K562 (cell line): ENCODE measurements at regions not wholly inside any gene's neighbourhood (a gene's known extent, or its start where the extent isn't known, plus 50 kb on each side); places are given as distances from the start of the nearest gene placed in this dataset.

ENCODE experiments used
- HLTF ChIP-seq: fragments of 450-650 bp; IDR thresholded peaks from 2 replicates; pipeline ENCODE4 v1.6.1; 2016
- SMARCA5 ChIP-seq: fragments of 450-650 bp; IDR thresholded peaks from 2 replicates; pipeline ENCODE4 v1.6.1; 2016
- TF ChIP-seq, protein P1 (sequence below): fragments of 200-600 bp; sonication (generic); IDR thresholded peaks from one replicate; pipeline ENCODE4 v1.6.1; 2012; ENCODE audit warnings: mild to moderate bottlenecking, low read depth, low read length, inconsistent platforms
- TF ChIP-seq, protein P2 (sequence below): fragments of 450-650 bp; formaldehyde crosslinking; IDR thresholded peaks from 2 replicates; pipeline ENCODE4 v1.4.0; 2020; ENCODE audit warnings: mild to moderate bottlenecking, moderate library complexity

DNA sequence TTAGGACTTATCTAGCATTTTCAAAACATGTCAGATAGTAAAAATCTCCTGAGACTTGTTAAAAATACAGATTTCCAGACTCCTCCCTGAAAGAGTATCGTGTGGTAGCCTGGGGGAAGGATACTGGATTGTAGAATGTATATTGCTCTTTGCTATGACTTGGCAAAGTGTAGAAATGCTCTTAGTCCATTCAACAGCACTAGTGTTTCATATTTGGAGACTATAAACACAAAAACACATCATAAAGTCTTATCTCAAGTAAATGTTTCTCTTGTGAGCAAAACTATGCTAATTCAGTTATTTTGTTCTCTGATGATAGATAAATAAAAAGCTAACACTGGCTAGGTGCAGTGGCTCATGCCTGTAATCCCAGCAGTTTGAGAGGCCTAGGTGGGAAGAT, 137.5 kb upstream of the PRPS1L1 start (continued):
- TF ChIP-seq, protein P1, sequence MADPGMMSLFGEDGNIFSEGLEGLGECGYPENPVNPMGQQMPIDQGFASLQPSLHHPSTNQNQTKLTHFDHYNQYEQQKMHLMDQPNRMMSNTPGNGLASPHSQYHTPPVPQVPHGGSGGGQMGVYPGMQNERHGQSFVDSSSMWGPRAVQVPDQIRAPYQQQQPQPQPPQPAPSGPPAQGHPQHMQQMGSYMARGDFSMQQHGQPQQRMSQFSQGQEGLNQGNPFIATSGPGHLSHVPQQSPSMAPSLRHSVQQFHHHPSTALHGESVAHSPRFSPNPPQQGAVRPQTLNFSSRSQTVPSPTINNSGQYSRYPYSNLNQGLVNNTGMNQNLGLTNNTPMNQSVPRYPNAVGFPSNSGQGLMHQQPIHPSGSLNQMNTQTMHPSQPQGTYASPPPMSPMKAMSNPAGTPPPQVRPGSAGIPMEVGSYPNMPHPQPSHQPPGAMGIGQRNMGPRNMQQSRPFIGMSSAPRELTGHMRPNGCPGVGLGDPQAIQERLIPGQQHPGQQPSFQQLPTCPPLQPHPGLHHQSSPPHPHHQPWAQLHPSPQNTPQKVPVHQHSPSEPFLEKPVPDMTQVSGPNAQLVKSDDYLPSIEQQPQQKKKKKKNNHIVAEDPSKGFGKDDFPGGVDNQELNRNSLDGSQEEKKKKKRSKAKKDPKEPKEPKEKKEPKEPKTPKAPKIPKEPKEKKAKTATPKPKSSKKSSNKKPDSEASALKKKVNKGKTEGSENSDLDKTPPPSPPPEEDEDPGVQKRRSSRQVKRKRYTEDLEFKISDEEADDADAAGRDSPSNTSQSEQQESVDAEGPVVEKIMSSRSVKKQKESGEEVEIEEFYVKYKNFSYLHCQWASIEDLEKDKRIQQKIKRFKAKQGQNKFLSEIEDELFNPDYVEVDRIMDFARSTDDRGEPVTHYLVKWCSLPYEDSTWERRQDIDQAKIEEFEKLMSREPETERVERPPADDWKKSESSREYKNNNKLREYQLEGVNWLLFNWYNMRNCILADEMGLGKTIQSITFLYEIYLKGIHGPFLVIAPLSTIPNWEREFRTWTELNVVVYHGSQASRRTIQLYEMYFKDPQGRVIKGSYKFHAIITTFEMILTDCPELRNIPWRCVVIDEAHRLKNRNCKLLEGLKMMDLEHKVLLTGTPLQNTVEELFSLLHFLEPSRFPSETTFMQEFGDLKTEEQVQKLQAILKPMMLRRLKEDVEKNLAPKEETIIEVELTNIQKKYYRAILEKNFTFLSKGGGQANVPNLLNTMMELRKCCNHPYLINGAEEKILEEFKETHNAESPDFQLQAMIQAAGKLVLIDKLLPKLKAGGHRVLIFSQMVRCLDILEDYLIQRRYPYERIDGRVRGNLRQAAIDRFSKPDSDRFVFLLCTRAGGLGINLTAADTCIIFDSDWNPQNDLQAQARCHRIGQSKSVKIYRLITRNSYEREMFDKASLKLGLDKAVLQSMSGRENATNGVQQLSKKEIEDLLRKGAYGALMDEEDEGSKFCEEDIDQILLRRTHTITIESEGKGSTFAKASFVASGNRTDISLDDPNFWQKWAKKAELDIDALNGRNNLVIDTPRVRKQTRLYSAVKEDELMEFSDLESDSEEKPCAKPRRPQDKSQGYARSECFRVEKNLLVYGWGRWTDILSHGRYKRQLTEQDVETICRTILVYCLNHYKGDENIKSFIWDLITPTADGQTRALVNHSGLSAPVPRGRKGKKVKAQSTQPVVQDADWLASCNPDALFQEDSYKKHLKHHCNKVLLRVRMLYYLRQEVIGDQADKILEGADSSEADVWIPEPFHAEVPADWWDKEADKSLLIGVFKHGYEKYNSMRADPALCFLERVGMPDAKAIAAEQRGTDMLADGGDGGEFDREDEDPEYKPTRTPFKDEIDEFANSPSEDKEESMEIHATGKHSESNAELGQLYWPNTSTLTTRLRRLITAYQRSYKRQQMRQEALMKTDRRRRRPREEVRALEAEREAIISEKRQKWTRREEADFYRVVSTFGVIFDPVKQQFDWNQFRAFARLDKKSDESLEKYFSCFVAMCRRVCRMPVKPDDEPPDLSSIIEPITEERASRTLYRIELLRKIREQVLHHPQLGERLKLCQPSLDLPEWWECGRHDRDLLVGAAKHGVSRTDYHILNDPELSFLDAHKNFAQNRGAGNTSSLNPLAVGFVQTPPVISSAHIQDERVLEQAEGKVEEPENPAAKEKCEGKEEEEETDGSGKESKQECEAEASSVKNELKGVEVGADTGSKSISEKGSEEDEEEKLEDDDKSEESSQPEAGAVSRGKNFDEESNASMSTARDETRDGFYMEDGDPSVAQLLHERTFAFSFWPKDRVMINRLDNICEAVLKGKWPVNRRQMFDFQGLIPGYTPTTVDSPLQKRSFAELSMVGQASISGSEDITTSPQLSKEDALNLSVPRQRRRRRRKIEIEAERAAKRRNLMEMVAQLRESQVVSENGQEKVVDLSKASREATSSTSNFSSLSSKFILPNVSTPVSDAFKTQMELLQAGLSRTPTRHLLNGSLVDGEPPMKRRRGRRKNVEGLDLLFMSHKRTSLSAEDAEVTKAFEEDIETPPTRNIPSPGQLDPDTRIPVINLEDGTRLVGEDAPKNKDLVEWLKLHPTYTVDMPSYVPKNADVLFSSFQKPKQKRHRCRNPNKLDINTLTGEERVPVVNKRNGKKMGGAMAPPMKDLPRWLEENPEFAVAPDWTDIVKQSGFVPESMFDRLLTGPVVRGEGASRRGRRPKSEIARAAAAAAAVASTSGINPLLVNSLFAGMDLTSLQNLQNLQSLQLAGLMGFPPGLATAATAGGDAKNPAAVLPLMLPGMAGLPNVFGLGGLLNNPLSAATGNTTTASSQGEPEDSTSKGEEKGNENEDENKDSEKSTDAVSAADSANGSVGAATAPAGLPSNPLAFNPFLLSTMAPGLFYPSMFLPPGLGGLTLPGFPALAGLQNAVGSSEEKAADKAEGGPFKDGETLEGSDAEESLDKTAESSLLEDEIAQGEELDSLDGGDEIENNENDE: no peak
- TF ChIP-seq, protein P2, sequence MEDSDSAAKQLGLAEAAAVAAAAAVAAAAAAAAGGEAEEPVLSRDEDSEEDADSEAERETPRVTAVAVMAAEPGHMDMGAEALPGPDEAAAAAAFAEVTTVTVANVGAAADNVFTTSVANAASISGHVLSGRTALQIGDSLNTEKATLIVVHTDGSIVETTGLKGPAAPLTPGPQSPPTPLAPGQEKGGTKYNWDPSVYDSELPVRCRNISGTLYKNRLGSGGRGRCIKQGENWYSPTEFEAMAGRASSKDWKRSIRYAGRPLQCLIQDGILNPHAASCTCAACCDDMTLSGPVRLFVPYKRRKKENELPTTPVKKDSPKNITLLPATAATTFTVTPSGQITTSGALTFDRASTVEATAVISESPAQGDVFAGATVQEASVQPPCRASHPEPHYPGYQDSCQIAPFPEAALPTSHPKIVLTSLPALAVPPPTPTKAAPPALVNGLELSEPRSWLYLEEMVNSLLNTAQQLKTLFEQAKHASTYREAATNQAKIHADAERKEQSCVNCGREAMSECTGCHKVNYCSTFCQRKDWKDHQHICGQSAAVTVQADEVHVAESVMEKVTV (CRISPR knock-in tag): no peak
- TF ChIP-seq SMARCA5 (no peak), HLTF (no peak)
